ENCODE measurements at regions not wholly inside any gene's neighbourhood (a gene's known extent, or its start where the extent isn't known, plus 50 kb on each side); places are given as distances from the start of the nearest gene placed in this dataset.

GRCh38 chr4:100574607-100575006, 56.8 kb upstream of the EMCN start:
- H3K36me3 ChIP-seq (ENCODE audit: control insufficient read depth in 4 of 4, insufficient read depth in 4 of 4, low read length in 4 of 4), result no peaks in the 10 kb centered on the region
- no peaks in the 10 kb centered on the region for H3K9me3 ChIP-seq (ENCODE audit: control insufficient read depth in 4 of 4, insufficient read depth in 3 of 4, low read length in 3 of 4)
- H3K4me1 ChIP-seq (ENCODE audit: control insufficient read depth in 5 of 5, insufficient read depth in 5 of 5, low read length in 5 of 5), result no peaks in the 10 kb centered on the region
- DNase-seq (no peak), ATAC-seq (ENCODE audit: insufficient read depth, low FRiP score) (no peak)
- no peak overlapping the region for H3K4me3 ChIP-seq
- TF ChIP-seq CTCF (IDR thresholded peaks at IDR 0.05; ENCODE audit: control extremely low read depth, extremely low read depth), result no peak
- no peaks in the 10 kb centered on the region for H3K27me3 ChIP-seq (ENCODE audit: control insufficient read depth in 3 of 3, insufficient read depth in 3 of 3, low read length in 2 of 3)
- no peak overlapping the region for H3K9ac ChIP-seq (ENCODE audit: insufficient read depth in 1 of 2, low read length in 2 of 2)
- no peak overlapping the region for H3K27ac ChIP-seq (ENCODE audit: low read depth in 1 of 2, low read length in 1 of 2)
- 97 to 99% methylated on average over 2 of the region's 2 CpGs for WGBS, 2 donors

- no peaks in the 10 kb centered on the region for H3K36me3 ChIP-seq (ENCODE audit: control insufficient read depth in 4 of 4, insufficient read depth in 4 of 4, low read length in 4 of 4)
- ATAC-seq (ENCODE audit: insufficient read depth, low FRiP score) (no peak), DNase-seq (no peak)
- no peaks in the 10 kb centered on the region for H3K9me3 ChIP-seq (ENCODE audit: control insufficient read depth in 4 of 4, insufficient read depth in 3 of 4, low read length in 3 of 4)
- no peak for TF ChIP-seq CTCF (IDR thresholded peaks at IDR 0.05; ENCODE audit: control extremely low read depth, extremely low read depth)
- no peak overlapping the region for H3K9ac ChIP-seq (ENCODE audit: insufficient read depth in 1 of 2, low read length in 2 of 2)
- H3K4me1 ChIP-seq (ENCODE audit: control insufficient read depth in 5 of 5, insufficient read depth in 5 of 5, low read length in 5 of 5), result no peaks in the 10 kb centered on the region
- no peak overlapping the region for H3K4me3 ChIP-seq
- H3K27ac ChIP-seq (ENCODE audit: low read depth in 1 of 2, low read length in 1 of 2), result no peak overlapping the region
- 46 to 74% methylated on average over 2 of the region's 2 CpGs for WGBS, 2 donors
- no peaks in the 10 kb centered on the region for H3K27me3 ChIP-seq (ENCODE audit: control insufficient read depth in 3 of 3, insufficient read depth in 3 of 3, low read length in 2 of 3)
Measured at GRCh38 chr4:100569196-100569595, 51.4 kb upstream of the EMCN start.

All from lung (tissue), 11 donors.